ENCODE measurements at regions not wholly inside any gene's neighbourhood (a gene's known extent, or its start where the extent isn't known, plus 50 kb on each side); places are given as distances from the start of the nearest gene placed in this dataset.

- no peak for TF ChIP-seq TCF7L2 (IDR thresholded peaks at IDR 0.05; ENCODE audit: low read depth, low read length)
- no peak for TF ChIP-seq SIN3A (IDR thresholded peaks at IDR 0.05; ENCODE audit: borderline replicate concordance, insufficient read depth, low read depth, low read length)
- TF ChIP-seq, protein P1, sequence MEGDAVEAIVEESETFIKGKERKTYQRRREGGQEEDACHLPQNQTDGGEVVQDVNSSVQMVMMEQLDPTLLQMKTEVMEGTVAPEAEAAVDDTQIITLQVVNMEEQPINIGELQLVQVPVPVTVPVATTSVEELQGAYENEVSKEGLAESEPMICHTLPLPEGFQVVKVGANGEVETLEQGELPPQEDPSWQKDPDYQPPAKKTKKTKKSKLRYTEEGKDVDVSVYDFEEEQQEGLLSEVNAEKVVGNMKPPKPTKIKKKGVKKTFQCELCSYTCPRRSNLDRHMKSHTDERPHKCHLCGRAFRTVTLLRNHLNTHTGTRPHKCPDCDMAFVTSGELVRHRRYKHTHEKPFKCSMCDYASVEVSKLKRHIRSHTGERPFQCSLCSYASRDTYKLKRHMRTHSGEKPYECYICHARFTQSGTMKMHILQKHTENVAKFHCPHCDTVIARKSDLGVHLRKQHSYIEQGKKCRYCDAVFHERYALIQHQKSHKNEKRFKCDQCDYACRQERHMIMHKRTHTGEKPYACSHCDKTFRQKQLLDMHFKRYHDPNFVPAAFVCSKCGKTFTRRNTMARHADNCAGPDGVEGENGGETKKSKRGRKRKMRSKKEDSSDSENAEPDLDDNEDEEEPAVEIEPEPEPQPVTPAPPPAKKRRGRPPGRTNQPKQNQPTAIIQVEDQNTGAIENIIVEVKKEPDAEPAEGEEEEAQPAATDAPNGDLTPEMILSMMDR (IDR thresholded peaks at IDR 0.05), result no peak
- no peak for TF ChIP-seq POLR2AphosphoS5 (IDR thresholded peaks at IDR 0.05; ENCODE audit: low read depth, low read length)
- TF ChIP-seq, protein P2, sequence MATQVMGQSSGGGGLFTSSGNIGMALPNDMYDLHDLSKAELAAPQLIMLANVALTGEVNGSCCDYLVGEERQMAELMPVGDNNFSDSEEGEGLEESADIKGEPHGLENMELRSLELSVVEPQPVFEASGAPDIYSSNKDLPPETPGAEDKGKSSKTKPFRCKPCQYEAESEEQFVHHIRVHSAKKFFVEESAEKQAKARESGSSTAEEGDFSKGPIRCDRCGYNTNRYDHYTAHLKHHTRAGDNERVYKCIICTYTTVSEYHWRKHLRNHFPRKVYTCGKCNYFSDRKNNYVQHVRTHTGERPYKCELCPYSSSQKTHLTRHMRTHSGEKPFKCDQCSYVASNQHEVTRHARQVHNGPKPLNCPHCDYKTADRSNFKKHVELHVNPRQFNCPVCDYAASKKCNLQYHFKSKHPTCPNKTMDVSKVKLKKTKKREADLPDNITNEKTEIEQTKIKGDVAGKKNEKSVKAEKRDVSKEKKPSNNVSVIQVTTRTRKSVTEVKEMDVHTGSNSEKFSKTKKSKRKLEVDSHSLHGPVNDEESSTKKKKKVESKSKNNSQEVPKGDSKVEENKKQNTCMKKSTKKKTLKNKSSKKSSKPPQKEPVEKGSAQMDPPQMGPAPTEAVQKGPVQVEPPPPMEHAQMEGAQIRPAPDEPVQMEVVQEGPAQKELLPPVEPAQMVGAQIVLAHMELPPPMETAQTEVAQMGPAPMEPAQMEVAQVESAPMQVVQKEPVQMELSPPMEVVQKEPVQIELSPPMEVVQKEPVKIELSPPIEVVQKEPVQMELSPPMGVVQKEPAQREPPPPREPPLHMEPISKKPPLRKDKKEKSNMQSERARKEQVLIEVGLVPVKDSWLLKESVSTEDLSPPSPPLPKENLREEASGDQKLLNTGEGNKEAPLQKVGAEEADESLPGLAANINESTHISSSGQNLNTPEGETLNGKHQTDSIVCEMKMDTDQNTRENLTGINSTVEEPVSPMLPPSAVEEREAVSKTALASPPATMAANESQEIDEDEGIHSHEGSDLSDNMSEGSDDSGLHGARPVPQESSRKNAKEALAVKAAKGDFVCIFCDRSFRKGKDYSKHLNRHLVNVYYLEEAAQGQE (IDR thresholded peaks at IDR 0.05; ENCODE audit: insufficient read depth in 1 of 2, low read depth in 2 of 2, low read length in 1 of 2), result no peak
- Histone ChIP-seq H3K4me1 (ENCODE audit: control insufficient read depth, insufficient read depth, low read length) (no peaks in the 10 kb centered on the region), H3K4me3 (ENCODE audit: low read depth in 2 of 2, low read length in 2 of 2) (no peak overlapping the region), H3K36me3 (ENCODE audit: control insufficient read depth, insufficient read depth, low read length) (no peaks in the 10 kb centered on the region), H3K9me3 (ENCODE audit: control insufficient read depth, insufficient read depth, low read depth, low read length) (no peaks in the 10 kb centered on the region), H3K27me3 (ENCODE audit: control insufficient read depth, insufficient read depth, low read length) (no peaks in the 10 kb centered on the region), H3K27ac (ENCODE audit: low read length) (no peak overlapping the region)
- POLR2A ChIA-PET, result no interaction called here
- BruUV-seq (replicated peaks), result no TSS peak
- intact Hi-C loops (cut with micrococcal nuclease; ENCODE audit: unreplicated experiment), result no loop called here
- no peak for ATAC-seq
- in situ Hi-C loops (cut with HindIII; ENCODE audit: low pct_unique_long_range_greater_than_20kb, low sequenced_read_pairs), result no loop called here
- DNase-seq (ENCODE audit: low read depth, low spot score), result no peak
- CTCF ChIA-PET, result no interaction called here
Observed at GRCh38 chr10:108254089-108254488, 1089.6 kb upstream of the SORCS1 start.

DNA sequence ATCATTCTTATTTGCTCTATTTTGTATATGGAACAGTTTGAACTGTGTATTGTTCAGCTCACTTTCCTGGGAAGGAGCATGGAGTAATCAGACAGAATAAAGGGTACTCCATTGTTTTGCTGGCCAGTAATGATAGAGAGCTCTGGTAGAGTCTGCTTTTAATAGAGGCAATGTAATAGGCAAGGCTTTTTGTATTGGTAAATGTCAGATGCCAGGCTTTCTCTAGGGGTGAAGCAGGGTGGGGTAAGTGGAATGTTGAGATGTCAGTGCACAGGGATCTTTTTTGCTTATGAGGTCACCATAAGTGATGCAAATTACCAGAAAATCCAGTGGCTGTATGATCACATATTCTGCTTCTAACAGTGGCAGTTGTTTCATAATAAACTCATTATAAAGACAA, 1088.3 kb upstream of the SORCS1 start:
- Histone ChIP-seq H3K36me3 (ENCODE audit: control insufficient read depth, insufficient read depth, low read length) (no peaks in the 10 kb centered on the region), H3K27me3 (ENCODE audit: control insufficient read depth, insufficient read depth, low read length) (no peaks in the 10 kb centered on the region), H3K9me3 (ENCODE audit: control insufficient read depth, insufficient read depth, low read depth, low read length) (peaks cover 12% of the 10 kb centered on the region), H3K4me1 (ENCODE audit: control insufficient read depth, insufficient read depth, low read length) (no peaks in the 10 kb centered on the region), H3K27ac (ENCODE audit: low read length) (no peak overlapping the region), H3K4me3 (ENCODE audit: low read depth in 2 of 2, low read length in 2 of 2) (no peak overlapping the region)
- intact Hi-C loops (cut with micrococcal nuclease; ENCODE audit: unreplicated experiment) (no loop called here), in situ Hi-C loops (cut with HindIII; ENCODE audit: low pct_unique_long_range_greater_than_20kb, low sequenced_read_pairs) (no loop called here)
- no peak for ATAC-seq
- CTCF ChIA-PET, result no interaction called here
- DNase-seq (ENCODE audit: low read depth, low spot score), result no peak
- POLR2A ChIA-PET, result no interaction called here
- BruUV-seq (replicated peaks), result no TSS peak
- TF ChIP-seq TCF7L2 (IDR thresholded peaks at IDR 0.05; ENCODE audit: low read depth, low read length), result no peak
- TF ChIP-seq POLR2AphosphoS5 (IDR thresholded peaks at IDR 0.05; ENCODE audit: low read depth, low read length), result no peak

DNA sequence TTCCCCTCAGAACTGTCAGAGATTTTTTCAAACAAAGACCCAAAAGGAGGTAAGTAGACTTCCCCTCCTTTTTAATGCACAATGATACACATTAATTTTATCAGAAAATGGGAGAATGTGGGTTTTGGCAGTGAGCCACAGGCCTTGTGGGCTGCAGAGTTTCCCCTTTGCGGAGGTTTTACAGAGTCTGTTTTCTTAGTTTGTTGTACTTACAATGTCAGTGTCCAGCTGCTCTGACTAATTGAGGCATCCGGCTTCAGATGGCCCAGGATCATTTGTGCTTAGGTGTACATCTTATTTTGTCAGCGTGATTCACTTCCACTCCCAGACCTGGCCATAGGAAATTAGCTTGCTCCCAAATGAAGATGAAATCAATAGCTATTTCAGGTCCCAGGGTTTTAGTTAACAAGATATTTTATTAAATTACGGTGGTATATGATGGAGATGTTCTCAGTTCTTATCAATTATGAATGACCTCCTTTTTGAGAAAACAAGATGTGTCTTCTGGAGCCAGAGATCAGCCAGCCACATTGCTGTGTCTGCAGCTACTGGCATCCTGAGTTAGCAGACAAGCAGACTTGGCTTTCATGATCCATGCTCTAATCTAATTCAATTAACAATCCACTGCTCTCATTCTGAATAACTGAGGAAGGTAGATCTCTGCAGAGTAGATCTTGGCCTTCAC, 1086.6 kb upstream of the SORCS1 start:
- TF ChIP-seq, protein P2 (IDR thresholded peaks at IDR 0.05; ENCODE audit: insufficient read depth in 1 of 2, low read depth in 2 of 2, low read length in 1 of 2), result no peak
- TF ChIP-seq POLR2AphosphoS5 (IDR thresholded peaks at IDR 0.05; ENCODE audit: low read depth, low read length) (no peak), TCF7L2 (IDR thresholded peaks at IDR 0.05; ENCODE audit: low read depth, low read length) (no peak), SIN3A (IDR thresholded peaks at IDR 0.05; ENCODE audit: borderline replicate concordance, insufficient read depth, low read depth, low read length) (no peak)
- TF ChIP-seq, protein P1 (IDR thresholded peaks at IDR 0.05), result no peak
- POLR2A ChIA-PET, result no interaction called here

More for the DNA sequence above, 1086.6 kb upstream of the SORCS1 start:
- Histone ChIP-seq H3K27ac (ENCODE audit: low read length) (no peak overlapping the region), H3K36me3 (ENCODE audit: control insufficient read depth, insufficient read depth, low read length) (no peaks in the 10 kb centered on the region), H3K27me3 (ENCODE audit: control insufficient read depth, insufficient read depth, low read length) (no peaks in the 10 kb centered on the region), H3K4me1 (ENCODE audit: control insufficient read depth, insufficient read depth, low read length) (no peaks in the 10 kb centered on the region), H3K9me3 (ENCODE audit: control insufficient read depth, insufficient read depth, low read depth, low read length) (peaks cover 16% of the 10 kb centered on the region), H3K4me3 (ENCODE audit: low read depth in 2 of 2, low read length in 2 of 2) (no peak overlapping the region)
- intact Hi-C loops (cut with micrococcal nuclease; ENCODE audit: unreplicated experiment) (no loop called here), in situ Hi-C loops (cut with HindIII; ENCODE audit: low pct_unique_long_range_greater_than_20kb, low sequenced_read_pairs) (no loop called here)
- CTCF ChIA-PET, result no interaction called here
- ATAC-seq (no peak), DNase-seq (ENCODE audit: low read depth, low spot score) (no peak)
- BruUV-seq (replicated peaks), result no TSS peak

All from Panc1 (cell line).